ENCODE measurements at regions not wholly inside any gene's neighbourhood (a gene's known extent, or its start where the extent isn't known, plus 50 kb on each side); places are given as distances from the start of the nearest gene placed in this dataset.

DNA sequence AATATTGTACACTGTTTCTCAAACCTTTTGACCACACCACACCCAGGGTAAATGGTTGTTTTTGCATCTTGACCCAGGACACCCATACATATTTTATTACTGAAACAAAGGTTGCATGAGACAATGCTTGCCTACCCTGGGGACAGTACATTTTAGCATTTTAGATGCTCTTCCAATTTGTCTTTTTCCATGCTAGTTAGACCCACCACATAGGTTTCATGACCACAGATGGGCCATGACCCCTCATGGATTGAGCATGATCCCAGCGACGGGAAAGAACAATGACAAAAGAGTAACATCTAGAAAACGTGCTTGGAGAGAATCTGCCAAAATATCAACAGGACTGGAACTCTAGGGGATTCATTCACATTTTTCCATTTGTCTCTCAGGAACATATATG, 161.0 kb upstream of the PFN2 start:
- TF ChIP-seq, protein P1, sequence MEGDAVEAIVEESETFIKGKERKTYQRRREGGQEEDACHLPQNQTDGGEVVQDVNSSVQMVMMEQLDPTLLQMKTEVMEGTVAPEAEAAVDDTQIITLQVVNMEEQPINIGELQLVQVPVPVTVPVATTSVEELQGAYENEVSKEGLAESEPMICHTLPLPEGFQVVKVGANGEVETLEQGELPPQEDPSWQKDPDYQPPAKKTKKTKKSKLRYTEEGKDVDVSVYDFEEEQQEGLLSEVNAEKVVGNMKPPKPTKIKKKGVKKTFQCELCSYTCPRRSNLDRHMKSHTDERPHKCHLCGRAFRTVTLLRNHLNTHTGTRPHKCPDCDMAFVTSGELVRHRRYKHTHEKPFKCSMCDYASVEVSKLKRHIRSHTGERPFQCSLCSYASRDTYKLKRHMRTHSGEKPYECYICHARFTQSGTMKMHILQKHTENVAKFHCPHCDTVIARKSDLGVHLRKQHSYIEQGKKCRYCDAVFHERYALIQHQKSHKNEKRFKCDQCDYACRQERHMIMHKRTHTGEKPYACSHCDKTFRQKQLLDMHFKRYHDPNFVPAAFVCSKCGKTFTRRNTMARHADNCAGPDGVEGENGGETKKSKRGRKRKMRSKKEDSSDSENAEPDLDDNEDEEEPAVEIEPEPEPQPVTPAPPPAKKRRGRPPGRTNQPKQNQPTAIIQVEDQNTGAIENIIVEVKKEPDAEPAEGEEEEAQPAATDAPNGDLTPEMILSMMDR (IDR thresholded peaks at IDR 0.05) = no peak
- TF ChIP-seq EP300 (IDR thresholded peaks at IDR 0.05) (no peak), POLR2A (IDR thresholded peaks at IDR 0.05) (no peak), POLR2AphosphoS5 (IDR thresholded peaks at IDR 0.05) (no peak)
